SW480 (cell line): ENCODE measurements at regions not wholly inside any gene's neighbourhood (a gene's known extent, or its start where the extent isn't known, plus 50 kb on each side); places are given as distances from the start of the nearest gene placed in this dataset.

Experiments used
- DNase-seq: peaks from one replicate; pipeline ENCODE4 v3.0.0-alpha.2; 2016; ENCODE audit warnings: low spot score

DNA sequence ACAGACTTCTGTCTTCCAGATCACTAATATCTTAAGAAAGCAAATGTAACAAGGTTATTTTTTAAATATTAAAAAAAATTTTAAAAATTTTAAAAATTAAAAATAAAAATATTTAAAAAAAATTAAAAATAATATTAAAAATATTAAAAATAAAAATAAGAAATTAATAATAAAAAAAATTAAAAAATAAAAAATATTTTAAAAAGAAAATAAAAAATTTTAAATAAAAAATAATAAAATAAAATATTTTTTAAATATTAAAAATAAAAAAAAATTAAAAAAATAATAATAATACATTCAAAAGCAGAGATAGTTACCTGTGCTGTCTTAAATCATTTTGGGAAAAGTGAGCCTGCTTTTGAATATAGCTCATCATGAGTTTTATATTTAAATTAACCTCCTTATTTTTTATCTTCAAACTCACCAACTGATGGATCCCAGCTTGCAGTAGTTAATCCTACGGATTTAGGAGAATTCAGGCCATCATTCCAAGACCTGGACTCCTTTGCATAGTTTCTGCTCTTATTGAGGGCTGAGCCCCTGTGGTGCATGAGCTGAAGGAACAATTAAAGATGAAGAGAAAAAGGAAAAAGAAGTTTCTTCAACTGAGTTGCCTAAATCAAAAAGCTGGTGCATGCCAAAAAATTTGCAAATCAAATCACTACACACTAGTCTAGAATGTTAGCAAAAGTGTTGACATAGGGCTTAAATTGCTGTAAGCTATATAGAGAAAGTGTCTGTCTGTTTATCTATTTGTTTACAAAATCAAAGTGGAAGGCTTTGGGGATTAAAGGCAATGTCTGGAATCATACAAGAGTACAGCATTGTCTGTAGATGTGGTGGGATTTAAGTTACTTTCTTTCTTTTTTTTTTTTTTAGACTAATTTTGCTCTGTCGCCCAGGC lies 50.5 kb upstream of the ZNF438 start:
- no peak for DNase-seq

DNA sequence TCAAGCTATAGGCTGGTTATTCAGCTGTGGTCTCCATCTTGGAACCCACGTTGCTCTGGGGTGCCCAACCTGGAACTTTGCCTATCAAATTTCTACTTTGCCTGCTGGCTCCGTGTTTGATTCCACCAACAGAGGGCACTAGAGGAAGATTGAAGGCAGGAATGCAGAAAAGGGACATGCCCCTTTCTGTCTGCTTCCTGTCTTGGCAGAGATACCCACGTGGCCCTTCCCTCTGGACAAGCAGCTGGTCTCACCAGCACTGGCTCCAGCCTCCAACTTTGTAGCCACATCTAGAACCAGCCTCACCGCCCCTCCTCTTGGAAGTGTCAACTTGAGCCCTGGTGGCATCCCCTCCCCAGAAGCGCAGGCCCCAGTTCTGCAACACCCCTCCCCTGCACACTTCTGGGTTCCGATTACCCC lies 52.1 kb upstream of the ZNF438 start:
- DNase-seq = peak; percentile 78

DNA sequence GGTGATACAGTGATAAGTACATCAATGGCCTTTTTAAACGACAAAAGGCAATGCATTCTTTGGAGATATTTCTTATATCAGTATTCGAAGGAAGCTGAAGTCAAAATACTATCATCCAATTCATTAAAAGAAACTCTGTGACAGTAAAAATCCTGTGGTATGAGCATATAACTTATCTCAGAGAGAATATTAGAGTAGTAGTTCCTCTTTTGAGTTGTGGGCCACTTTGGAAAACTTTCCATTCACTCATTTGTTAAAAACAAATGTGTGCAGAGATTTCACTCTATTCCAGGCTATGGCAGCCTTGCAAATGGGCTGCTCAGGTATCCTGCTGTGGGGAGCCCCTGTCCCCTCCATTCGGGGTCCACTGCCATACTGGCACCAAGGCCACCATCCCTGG lies 55.3 kb upstream of the ZNF438 start:
- no peak for DNase-seq

DNA sequence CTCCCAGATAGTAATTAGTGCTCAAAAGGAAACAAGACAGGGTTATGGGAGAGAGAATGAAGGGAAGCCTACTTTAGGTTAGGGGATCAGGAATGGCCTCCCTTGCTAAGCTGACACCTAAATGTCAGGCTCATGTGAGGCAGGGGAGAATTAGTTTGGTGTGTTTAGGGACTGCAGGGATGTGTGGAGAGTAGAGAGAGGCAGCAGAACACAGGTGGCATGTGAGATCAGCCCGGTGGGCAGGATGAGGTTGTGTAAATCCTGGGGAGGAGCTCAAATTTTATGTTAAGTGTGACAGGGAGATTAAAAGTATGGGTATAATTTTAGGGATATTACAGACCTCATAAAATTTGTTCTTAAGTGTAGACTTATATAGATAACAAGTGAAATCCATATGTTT lies 56.2 kb upstream of the ZNF438 start:
- DNase-seq = no peak

DNA sequence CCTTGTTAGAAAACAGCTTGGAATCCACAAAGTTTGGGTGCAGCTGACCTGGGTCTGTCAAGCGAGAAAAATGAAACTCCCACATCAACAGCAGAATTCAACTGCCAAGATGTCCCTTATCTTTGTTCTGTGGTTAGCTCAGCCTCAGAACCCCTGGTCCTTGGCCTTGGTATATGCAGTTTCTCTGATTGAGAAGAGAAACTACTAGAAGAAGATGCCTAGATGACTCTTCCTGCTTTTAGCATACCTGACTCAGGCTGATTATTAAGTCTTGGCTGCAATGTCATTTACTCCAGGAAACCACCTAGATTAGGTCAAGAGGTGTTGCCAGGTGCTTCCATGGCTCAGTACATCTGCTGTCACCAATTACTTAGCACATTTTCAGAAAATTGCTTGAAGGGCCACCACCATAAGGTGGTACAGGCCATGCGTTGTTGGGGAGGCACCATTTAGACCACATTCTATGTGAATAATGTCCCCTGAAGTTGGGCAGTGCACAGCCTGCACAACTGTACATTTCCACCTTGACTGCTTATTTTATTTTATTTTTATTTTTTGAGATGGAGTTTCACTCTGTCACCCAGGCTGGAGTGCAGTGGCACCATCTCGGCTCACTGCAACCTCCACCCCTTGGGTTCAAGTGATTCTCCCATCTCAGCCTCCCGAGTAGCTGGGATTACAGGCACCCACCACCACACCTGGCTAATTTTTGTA lies 59.4 kb upstream of the ZNF438 start:
- DNase-seq = no peak

DNA sequence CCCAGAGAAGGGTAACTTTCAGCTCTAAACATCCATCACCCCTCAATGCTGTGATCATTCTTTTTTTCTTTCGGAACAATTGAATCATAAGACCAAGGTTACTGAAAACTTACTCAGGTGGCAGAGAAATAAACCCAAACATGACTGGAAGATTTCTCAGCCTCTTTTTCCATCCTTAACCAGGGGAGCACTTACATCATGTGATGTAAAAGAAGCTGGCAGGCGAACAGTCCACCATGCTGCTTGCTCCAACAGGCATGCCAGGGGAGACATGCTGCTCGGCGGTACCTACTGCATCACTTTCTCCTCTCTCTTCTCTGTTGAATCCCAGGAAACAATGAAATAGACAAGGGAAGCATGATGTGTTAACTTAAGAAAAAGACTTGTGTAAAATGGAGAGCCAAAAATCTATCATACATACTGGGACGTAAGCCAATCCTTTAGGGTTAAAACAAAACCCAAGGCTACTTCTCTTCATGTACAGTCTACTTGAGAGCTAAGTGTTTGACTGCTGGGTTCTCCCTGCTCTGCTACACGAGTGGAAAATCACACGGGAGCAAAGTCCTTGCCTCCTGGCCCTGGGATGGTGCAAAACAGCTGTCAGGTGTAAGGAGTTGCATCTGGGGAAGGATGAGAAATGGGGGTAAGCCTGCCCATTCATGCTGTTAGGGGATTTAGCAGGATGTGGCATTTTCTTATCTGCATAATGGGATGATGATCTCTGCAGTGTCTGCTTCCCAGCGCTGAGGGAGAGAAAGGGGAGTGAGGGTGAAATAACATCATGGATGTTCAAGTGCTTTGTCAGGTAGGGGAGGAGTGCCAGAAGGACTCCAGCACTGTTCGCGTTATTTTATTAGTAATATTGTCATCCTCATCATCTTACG lies 64.3 kb upstream of the ZNF438 start:
- DNase-seq = no peak

DNA sequence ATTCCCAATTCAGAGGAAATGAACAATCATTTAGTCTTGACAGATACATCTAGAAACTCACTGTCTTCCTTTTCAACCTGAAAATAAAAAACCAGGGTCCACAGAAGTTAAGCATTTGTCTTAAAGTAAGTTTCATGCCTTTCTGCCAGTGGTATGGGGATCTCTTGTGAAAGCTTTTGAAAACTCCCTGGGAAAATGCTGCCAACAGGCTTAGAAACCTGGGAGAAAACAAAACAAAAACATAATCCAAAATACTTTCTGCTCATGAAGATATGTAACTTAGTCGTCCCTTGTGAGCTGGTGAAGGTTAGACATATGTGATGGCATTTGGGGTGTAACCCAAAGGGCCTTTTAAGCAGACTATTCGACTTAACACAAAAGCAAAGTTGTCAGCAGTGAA lies 66.4 kb upstream of the ZNF438 start:
- DNase-seq = no peak

DNA sequence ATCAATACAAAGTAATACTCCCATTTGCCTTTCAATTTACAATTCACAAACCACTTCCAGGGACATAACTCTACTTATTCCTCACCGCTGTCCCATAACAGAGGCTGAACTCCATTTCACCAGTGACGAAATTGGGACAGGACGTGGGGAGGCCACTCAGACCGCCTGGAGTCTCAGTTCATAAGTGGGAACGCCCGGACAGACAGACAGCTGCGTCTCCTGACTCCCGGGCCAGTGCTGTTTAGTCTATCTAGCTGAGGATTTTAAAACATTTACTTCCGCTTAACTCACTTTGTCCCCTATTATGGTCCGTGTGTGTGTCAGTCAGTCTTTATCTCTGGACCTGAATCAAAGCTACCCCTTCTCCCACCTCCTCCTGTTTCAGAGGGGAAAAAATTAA lies 67.4 kb upstream of the ZNF438 start:
- no peak for DNase-seq

DNA sequence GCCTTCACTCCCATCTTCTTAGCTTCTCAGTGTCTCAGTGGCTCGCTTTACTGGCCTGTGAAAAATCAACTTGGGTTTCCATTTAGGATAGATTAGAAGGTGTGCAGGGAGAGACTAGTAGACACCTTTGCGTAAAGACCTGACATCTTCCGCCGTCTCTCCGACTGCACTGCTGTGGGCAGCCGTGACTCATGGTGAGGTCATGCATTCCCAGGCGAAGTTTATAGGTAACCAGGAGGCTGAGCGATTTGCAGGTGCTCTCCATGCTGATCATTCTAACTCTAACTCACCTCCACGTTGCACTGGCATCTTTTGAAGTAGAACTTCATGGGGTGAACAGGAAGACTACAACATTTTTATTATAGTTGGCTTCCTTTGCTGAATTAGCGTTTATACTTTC lies 68.0 kb upstream of the ZNF438 start:
- DNase-seq = peak; percentile 94

DNA sequence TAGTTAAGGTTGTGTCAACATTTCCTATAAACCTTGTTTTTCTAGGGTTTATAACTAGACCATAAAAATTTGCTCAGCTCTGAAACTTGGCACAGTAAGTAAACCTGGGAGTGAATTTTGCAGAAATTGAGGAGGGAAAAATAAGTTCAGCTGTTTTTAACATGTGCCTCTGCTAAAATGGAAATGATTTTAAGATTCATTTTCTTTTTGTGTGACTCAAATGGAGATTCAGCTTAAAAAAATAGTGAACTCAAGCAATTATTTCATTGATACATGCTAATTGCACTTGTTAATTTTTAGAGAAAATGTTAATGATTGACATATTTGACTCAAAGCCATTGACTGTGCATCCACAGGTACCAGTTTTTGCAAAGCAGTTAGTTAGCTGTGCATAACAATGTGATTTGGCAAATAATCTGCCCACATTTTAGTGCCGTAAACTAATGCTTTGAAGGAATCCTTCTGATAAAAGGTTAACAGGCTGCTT lies 68.5 kb upstream of the ZNF438 start:
- DNase-seq = no peak

DNA sequence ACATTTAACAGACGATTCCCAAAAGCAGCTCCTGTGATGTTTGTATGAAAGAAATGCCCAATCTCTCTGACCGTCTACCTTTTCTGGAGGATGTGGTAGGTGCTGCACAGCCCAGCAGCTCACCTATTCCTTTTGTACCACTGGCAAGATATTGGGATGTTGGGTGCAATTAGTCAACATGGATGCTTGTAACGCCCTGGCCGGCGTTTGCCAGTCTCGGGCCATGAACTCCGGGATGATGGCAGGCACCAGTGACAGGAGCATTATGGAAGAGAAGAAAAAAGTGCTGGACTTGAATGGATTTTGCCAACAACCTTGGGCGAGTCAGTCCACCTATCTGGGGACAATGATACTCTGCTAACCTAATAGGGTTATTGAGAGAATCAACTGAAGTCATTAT lies 69.0 kb upstream of the ZNF438 start:
- DNase-seq = no peak

DNA sequence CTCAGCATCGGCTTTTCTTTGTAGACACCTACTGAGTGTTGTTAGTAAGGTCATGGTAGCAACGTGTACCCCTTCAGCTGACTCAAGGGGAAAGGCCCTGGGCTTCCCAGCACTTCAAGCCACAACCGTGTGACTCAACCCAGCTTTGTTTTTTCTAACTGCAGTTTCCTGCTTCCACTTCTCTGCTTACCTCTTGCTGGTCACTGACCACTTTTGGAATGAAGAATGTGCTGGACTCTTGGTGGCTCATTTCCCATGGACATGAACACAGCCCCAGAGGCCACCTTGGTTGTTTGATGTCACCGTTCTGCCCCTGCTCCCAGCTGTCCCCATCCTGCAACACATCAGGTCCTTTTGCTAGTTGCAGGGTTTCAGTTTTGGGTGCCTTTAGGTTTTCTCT lies 69.5 kb upstream of the ZNF438 start:
- peak; percentile 67 for DNase-seq

DNA sequence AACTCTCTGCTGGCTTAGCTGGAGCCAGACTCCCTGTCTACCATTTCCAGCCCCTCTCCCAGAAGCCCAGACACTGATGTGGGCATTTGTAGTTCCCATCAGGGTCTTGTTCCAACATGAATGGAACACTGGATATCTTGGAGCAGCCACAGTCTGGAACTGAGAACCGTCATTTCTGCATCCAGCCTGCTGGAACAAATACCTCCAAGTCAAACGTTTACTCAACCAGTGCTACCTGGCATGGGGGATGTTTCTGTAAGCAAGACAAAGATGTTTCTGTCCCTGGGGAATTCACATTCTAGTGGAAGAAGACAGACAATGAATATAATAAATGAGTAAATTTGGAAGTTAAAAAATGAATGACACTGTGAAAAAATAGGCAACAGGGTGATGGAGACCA lies 70.8 kb upstream of the ZNF438 start:
- DNase-seq = no peak

DNA sequence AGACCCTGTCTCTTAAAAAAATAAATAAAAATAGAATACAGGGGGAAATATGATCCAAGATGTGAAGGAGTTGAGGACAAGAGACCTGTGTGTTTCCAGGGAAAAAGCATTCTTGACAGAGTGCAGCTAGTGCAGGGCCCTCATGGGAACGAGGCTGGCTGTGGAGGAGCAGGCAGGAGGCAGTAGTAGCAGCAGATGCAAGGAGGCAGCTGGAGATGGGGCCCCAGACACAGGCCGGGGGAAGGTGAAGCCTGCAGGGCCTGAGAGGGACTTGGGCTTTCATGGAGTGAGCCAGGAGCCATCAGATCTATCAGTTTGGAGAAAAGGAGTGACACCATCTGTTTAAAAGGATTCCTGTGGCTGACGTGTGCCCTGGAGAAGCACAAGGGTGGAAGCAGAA lies 71.4 kb upstream of the ZNF438 start:
- DNase-seq = no peak

DNA sequence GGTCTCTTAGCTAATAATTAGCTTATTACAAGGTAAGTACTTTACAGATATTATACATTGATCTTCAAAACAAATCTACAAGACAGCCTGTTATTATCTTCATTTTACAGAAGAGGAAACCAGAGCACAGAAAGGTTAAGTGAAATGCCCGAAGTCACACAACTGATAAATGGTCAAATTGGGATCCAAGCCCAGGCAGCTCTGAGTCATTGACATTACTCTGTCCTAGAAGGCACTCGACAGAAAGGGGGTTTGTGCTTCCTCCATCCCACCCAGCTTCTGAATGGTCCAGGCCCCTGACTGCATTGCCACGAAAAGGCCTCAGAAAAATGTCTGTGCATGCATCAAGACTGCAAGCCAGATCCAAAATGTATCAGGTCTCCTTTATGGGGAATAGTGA lies 81.3 kb upstream of the ZNF438 start:
- no peak for DNase-seq

DNA sequence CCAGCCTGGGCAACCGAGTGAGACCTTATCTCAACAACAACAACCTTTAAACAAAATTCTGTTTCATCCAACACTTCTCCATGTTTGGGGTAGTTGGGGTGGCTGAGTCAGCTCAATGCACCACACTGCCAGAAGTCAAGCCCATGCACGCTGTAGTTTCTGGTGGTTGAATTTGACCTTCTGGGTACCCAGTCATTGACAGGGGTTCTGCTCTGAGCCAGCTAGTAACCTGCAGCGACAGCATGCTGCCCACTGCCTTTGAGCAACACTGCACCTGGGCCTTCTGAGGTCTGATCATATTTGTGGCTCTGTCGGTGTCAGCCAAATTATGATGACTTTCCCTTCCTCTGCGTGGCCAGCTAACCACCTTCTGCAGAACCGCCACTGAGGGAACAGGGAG lies 84.6 kb upstream of the ZNF438 start:
- DNase-seq = no peak

DNA sequence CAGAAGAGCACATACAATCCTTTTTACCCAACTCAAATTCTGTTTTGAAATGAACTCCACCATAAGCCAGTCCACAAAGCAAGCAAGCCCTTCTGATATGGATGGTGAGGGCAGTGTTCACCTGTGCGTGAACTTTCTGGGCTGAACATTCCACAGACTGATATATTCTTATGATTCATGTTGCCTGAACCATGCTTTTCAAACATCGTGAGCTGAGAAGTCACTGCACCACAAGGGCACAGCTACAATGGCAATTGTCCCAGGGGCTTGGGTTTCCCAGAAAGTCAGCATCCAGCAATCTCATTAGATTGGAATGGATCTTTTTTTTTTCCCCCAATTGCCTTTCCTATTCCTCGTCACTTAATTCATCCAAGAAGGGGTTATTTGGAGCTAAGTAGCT lies 86.9 kb upstream of the ZNF438 start:
- DNase-seq = no peak

DNA sequence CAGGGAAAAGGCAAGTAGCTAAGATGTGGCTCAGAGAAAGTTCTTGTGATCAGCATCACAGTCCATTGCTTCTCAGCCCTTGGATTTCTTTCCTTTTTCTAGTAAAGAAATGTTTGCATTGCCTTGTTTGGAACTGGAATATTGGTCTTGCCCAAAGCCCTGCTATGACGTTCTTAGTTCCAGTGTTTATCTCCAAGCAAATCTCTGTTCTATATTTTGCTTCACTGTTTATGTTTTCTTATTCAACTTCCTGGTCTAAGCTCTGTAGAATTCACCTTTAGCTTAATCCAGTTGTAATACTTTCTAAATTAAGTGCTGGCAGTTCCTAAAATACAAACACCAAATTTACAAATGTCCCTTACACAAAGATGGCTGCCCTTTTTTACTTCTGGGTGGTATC lies 88.7 kb upstream of the ZNF438 start:
- no peak for DNase-seq

DNA sequence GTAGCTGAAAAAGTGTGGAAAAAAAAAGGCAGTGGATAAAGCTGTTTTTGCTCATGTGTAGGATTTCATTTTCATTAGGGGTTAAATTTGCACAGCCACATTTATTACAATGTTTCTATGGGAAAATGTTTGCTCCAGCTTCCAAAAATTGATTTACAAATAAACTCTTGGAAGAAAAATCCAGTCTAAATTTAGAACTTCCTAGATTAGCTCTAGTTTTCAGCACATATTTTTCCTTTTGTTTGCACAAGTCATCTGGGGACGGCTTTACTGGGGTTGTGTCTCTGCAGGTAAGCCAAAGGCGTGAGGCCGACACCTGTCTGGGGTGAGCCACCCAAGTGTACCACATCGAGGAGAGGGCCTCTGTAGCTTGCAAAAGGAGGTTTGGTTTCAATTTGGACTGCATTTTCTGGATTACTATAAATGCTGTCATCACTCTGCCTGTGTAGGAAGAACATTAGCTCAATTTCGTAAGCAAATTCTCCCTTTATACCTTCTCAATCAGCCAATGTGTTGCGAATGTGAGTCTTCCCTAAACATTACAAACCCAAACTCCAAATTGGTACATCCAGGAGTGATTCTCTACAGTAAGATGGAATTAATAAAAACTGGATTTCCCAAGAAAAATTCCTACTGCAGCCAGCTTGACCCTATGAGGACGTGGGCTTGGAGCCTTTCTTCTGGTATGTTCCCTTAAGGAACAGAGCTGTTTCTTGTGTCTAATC lies 89.5 kb upstream of the ZNF438 start:
- DNase-seq = no peak

DNA sequence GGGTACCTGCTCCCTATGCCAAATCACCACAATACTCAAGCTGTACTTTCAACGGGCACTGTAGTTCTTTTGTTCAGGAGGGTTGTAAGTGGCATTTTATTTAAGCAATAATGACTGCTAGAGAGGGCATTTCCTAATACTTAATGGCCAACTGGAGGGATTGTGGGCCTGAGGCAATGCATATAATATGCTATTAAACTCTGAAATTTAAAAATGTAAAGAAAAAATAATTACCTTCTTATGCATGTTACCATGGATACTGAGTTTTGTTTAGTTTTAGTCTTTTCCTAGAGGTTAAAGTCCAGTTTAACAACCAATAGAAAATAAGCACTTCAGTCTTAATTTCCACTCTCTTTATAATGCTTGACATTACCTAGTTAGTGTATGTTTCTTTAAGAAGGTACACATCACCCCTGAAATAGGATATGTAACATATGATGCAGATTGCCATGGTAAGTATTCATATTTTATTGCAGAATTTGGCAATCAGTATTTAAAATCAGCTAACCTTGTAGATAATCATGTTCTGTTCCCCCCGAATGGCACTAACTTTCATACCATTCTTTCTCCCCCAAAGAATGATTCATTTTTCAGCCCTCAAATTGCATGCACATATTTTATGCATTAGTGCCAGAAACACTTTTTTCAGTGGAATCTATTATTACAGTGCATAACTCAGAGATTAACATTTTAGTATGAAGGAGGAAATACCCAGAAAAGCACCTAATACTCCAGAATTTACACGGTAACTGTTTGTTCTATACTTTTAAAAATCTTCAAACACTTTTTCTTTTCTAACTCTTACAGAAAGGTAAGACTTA lies 90.3 kb upstream of the ZNF438 start:
- no peak for DNase-seq

DNA sequence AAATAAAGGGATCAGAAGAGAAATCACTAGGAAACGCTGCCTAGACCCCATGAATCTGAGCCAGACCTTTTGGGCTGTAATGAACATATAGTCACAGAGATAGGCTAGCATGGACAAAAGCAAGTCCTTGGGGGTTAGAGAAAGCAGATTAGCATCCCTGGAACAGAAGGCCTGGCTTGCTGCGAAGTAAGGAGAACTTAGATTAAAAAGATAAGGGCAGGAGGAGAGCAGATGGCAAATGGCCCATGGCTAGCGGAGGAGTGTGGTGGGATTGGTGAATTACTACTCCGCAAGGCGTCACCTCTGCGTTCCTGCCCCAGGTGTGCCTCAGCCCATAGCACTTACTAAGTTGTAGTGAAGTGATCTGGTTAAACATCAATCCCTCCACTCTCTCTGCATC lies 92.3 kb upstream of the ZNF438 start:
- no peak for DNase-seq
